OCI-LY3 (cell line): ENCODE measurements at regions not wholly inside any gene's neighbourhood (a gene's known extent, or its start where the extent isn't known, plus 50 kb on each side); places are given as distances from the start of the nearest gene placed in this dataset.

ENCODE experiments used
- CTCF ChIP-seq: fragments of 200-600, 300-600 bp; sonication (generic); IDR thresholded peaks from 2 replicates; pipeline ENCODE4 v1.5.1; 2014; ENCODE audit warnings: antibody characterized with exemption, low read length, low read depth
- EZH2phosphoT487 ChIP-seq: fragments of 200-600 bp; shearing (Covaris generic); IDR thresholded peaks from 2 replicates; pipeline ENCODE4 v1.6.1; 2018; ENCODE audit warnings: antibody characterized with exemption, mixed run types, low read depth

- TF ChIP-seq CTCF (no peak), EZH2phosphoT487 (no peak)
Measured at GRCh38 chr9:15033316-15033715, 123.1 kb upstream of the FREM1 start.
